ENCODE measurements at regions not wholly inside any gene's neighbourhood (a gene's known extent, or its start where the extent isn't known, plus 50 kb on each side); places are given as distances from the start of the nearest gene placed in this dataset.

DNA sequence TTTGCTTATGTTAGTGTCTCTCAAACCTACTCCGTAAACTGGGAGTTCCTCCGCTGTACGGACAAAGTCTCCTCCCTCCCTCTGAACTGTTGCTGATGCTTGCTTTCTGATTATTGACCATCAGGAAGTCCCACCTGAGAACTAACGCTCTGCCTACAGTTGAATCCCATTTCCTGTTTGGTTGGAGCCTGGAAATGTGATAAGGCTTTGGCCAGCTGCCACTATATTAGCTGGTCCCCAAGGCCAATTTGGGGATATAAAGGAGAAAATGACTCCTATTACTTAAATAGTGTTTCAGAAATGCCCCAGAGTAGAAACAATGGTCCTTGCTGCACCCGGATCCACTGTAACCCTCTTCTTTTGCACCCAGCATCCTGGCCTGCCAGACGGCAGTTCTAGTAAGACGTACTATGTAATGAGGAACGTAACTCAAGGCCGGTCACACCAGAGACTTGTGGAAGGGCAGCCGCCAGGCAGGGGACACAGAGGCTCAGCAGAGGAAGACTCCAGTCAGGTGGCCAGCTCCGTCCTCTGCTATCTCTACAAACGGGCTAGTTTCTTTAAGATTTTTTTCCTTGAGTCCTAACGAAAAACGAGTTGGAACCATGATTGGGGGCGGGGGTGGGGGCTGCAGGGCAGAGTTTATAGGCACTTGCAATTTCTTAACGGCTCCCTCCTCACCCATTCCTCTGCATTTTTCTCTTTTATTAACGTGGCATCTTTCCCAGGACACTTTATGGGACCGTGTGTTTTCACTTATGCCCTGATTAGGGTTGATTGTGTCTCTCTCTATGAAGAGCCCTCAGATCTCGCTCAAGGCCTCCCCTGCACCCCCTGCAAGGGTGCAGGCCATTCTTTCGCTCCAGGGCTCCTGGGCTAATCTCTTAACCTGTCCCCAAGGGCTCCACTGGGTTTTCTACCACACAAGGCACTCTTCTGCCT is 72.8 kb upstream of the CDON start:
- H3K27me3 Mint-ChIP-seq (ENCODE audit: insufficient read depth, low read depth, poor library complexity): peaks cover 7% of the 10 kb centered on the region
- H3K36me3 Mint-ChIP-seq (ENCODE audit: low read depth): no peaks in the 10 kb centered on the region
- no peak for ATAC-seq
- H3F3A ChIP-seq (replicated peaks; ENCODE audit: low read depth): no peaks in the 10 kb centered on the region
- no peaks in the 10 kb centered on the region for H3K36me3 ChIP-seq (ENCODE audit: insufficient read depth)
- peaks cover 4% of the 10 kb centered on the region; the same call in 1 of the 2 replicates for H3K9me2 ChIP-seq (ENCODE audit: insufficient read depth)
- no peak for TF ChIP-seq POLR2AphosphoS5 (IDR thresholded peaks at IDR 0.05; ENCODE audit: low read depth)
- TF ChIP-seq, protein P1, sequence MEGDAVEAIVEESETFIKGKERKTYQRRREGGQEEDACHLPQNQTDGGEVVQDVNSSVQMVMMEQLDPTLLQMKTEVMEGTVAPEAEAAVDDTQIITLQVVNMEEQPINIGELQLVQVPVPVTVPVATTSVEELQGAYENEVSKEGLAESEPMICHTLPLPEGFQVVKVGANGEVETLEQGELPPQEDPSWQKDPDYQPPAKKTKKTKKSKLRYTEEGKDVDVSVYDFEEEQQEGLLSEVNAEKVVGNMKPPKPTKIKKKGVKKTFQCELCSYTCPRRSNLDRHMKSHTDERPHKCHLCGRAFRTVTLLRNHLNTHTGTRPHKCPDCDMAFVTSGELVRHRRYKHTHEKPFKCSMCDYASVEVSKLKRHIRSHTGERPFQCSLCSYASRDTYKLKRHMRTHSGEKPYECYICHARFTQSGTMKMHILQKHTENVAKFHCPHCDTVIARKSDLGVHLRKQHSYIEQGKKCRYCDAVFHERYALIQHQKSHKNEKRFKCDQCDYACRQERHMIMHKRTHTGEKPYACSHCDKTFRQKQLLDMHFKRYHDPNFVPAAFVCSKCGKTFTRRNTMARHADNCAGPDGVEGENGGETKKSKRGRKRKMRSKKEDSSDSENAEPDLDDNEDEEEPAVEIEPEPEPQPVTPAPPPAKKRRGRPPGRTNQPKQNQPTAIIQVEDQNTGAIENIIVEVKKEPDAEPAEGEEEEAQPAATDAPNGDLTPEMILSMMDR (conservative IDR thresholded peaks at IDR 0.05; ENCODE audit: low read depth in 2 of 2): no peak
- TF ChIP-seq EZH2 (IDR thresholded peaks at IDR 0.05; ENCODE audit: low read depth, unreplicated experiment): no peak
- no peak for TF ChIP-seq EZH2phosphoT487 (IDR thresholded peaks at IDR 0.05; ENCODE audit: unreplicated experiment)
- no peak for TF ChIP-seq CREB1 (CRISPR knock-in tag; IDR thresholded peaks at IDR 0.05; ENCODE audit: low read depth)
- TF ChIP-seq ZNF331 (CRISPR knock-in tag; IDR thresholded peaks at IDR 0.05; ENCODE audit: low read depth): no peak
- TF ChIP-seq JUNB (IDR thresholded peaks at IDR 0.05; ENCODE audit: unreplicated experiment): no peak
- TF ChIP-seq, protein P2, sequence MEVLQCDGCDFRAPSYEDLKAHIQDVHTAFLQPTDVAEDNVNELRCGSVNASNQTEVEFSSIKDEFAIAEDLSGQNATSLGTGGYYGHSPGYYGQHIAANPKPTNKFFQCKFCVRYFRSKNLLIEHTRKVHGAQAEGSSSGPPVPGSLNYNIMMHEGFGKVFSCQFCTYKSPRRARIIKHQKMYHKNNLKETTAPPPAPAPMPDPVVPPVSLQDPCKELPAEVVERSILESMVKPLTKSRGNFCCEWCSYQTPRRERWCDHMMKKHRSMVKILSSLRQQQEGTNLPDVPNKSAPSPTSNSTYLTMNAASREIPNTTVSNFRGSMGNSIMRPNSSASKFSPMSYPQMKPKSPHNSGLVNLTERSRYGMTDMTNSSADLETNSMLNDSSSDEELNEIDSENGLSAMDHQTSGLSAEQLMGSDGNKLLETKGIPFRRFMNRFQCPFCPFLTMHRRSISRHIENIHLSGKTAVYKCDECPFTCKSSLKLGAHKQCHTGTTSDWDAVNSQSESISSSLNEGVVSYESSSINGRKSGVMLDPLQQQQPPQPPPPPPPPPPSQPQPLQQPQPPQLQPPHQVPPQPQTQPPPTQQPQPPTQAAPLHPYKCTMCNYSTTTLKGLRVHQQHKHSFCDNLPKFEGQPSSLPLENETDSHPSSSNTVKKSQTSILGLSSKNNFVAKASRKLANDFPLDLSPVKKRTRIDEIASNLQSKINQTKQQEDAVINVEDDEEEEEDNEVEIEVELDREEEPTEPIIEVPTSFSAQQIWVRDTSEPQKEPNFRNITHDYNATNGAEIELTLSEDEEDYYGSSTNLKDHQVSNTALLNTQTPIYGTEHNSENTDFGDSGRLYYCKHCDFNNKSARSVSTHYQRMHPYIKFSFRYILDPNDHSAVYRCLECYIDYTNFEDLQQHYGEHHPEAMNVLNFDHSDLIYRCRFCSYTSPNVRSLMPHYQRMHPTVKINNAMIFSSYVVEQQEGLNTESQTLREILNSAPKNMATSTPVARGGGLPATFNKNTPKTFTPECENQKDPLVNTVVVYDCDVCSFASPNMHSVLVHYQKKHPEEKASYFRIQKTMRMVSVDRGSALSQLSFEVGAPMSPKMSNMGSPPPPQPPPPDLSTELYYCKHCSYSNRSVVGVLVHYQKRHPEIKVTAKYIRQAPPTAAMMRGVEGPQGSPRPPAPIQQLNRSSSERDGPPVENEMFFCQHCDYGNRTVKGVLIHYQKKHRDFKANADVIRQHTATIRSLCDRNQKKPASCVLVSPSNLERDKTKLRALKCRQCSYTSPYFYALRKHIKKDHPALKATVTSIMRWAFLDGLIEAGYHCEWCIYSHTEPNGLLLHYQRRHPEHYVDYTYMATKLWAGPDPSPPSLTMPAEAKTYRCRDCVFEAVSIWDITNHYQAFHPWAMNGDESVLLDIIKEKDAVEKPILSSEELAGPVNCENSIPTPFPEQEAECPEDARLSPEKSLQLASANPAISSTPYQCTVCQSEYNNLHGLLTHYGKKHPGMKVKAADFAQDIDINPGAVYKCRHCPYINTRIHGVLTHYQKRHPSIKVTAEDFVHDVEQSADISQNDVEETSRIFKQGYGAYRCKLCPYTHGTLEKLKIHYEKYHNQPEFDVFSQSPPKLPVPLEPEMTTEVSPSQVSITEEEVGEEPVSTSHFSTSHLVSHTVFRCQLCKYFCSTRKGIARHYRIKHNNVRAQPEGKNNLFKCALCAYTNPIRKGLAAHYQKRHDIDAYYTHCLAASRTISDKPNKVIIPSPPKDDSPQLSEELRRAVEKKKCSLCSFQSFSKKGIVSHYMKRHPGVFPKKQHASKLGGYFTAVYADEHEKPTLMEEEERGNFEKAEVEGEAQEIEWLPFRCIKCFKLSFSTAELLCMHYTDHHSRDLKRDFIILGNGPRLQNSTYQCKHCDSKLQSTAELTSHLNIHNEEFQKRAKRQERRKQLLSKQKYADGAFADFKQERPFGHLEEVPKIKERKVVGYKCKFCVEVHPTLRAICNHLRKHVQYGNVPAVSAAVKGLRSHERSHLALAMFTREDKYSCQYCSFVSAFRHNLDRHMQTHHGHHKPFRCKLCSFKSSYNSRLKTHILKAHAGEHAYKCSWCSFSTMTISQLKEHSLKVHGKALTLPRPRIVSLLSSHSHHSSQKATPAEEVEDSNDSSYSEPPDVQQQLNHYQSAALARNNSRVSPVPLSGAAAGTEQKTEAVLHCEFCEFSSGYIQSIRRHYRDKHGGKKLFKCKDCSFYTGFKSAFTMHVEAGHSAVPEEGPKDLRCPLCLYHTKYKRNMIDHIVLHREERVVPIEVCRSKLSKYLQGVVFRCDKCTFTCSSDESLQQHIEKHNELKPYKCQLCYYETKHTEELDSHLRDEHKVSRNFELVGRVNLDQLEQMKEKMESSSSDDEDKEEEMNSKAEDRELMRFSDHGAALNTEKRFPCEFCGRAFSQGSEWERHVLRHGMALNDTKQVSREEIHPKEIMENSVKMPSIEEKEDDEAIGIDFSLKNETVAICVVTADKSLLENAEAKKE (CRISPR knock-in tag; IDR thresholded peaks at IDR 0.05): no peak
- no peak for TF ChIP-seq ZNF114 (CRISPR knock-in tag; IDR thresholded peaks at IDR 0.05)
- no peak for TF ChIP-seq NANOG (IDR thresholded peaks at IDR 0.05; ENCODE audit: borderline replicate concordance)
- TF ChIP-seq, protein P3, sequence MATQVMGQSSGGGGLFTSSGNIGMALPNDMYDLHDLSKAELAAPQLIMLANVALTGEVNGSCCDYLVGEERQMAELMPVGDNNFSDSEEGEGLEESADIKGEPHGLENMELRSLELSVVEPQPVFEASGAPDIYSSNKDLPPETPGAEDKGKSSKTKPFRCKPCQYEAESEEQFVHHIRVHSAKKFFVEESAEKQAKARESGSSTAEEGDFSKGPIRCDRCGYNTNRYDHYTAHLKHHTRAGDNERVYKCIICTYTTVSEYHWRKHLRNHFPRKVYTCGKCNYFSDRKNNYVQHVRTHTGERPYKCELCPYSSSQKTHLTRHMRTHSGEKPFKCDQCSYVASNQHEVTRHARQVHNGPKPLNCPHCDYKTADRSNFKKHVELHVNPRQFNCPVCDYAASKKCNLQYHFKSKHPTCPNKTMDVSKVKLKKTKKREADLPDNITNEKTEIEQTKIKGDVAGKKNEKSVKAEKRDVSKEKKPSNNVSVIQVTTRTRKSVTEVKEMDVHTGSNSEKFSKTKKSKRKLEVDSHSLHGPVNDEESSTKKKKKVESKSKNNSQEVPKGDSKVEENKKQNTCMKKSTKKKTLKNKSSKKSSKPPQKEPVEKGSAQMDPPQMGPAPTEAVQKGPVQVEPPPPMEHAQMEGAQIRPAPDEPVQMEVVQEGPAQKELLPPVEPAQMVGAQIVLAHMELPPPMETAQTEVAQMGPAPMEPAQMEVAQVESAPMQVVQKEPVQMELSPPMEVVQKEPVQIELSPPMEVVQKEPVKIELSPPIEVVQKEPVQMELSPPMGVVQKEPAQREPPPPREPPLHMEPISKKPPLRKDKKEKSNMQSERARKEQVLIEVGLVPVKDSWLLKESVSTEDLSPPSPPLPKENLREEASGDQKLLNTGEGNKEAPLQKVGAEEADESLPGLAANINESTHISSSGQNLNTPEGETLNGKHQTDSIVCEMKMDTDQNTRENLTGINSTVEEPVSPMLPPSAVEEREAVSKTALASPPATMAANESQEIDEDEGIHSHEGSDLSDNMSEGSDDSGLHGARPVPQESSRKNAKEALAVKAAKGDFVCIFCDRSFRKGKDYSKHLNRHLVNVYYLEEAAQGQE (IDR thresholded peaks at IDR 0.05; ENCODE audit: unreplicated experiment): no peak
- TF ChIP-seq, protein P4, sequence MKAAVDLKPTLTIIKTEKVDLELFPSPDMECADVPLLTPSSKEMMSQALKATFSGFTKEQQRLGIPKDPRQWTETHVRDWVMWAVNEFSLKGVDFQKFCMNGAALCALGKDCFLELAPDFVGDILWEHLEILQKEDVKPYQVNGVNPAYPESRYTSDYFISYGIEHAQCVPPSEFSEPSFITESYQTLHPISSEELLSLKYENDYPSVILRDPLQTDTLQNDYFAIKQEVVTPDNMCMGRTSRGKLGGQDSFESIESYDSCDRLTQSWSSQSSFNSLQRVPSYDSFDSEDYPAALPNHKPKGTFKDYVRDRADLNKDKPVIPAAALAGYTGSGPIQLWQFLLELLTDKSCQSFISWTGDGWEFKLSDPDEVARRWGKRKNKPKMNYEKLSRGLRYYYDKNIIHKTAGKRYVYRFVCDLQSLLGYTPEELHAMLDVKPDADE (IDR thresholded peaks at IDR 0.05): no peak
- TF ChIP-seq STAT1 (IDR thresholded peaks at IDR 0.05; ENCODE audit: unreplicated experiment): no peak
- no peak overlapping the region for H3K4me3 Mint-ChIP-seq
- no peak overlapping the region for H3K27ac ChIP-seq (ENCODE audit: low read depth)
- H3K4me1 Mint-ChIP-seq: peaks cover 61% of the 10 kb centered on the region
- no peaks in the 10 kb centered on the region for H3K9me3 Mint-ChIP-seq
- DNase-seq (ENCODE audit: low spot score): no peak
- H3K4me2 ChIP-seq: no peak overlapping the region
- no peak overlapping the region for H3K4me3 ChIP-seq
- H3K4me1 ChIP-seq (ENCODE audit: insufficient read depth): peaks cover 23% of the 10 kb centered on the region
- peak overlapping the region; percentile 48 for H2AFZ ChIP-seq
- no peak overlapping the region for H3K27ac Mint-ChIP-seq
- no peaks in the 10 kb centered on the region for H3K27me3 ChIP-seq (ENCODE audit: insufficient read depth)
- H4K20me1 ChIP-seq (replicated peaks; ENCODE audit: insufficient read depth): no peaks in the 10 kb centered on the region
- no peaks in the 10 kb centered on the region for H3K79me2 ChIP-seq (replicated peaks; ENCODE audit: insufficient read depth)
